ENCODE measurements at regions not wholly inside any gene's neighbourhood (a gene's known extent, or its start where the extent isn't known, plus 50 kb on each side); places are given as distances from the start of the nearest gene placed in this dataset.
"Not testable (repeated sequence)": the region's sequence is repeated elsewhere in the genome, so short reads cannot be mapped to it uniquely, and the experiment has no call there.

GRCh38 chr1:59198564-59198963 is 98.3 kb upstream of the FGGY start:
- peaks cover 0 to 5% (median 2%) of the 10 kb centered on the region in 5 donors for H3K9me3 ChIP-seq (ENCODE audit: control insufficient read depth in 5 of 5, low read length in 5 of 5)
- H3K4me3 ChIP-seq (ENCODE audit: low read depth in 1 of 5, low read length in 5 of 5) = no peak overlapping the region
- no peak overlapping the region for H3K27ac ChIP-seq (ENCODE audit: low read depth, low read length)
- no peak overlapping the region for H3K9ac ChIP-seq (ENCODE audit: low read length in 5 of 5)
- peaks cover 0 to 6% (median 3%) of the 10 kb centered on the region in 5 donors for H3K4me1 ChIP-seq (ENCODE audit: control insufficient read depth in 5 of 5, insufficient read depth in 5 of 5, low read length in 5 of 5)
- H3K36me3 ChIP-seq (ENCODE audit: control insufficient read depth in 5 of 5, insufficient read depth in 5 of 5, low read length in 5 of 5) = no peaks in the 10 kb centered on the region
- H3K27me3 ChIP-seq (ENCODE audit: control insufficient read depth in 5 of 5, insufficient read depth in 4 of 5, low read length in 5 of 5) = no peaks in the 10 kb centered on the region

- H3K4me3 ChIP-seq (ENCODE audit: low read depth in 1 of 5, low read length in 5 of 5) = no peak overlapping the region
- H3K9me3 ChIP-seq (ENCODE audit: control insufficient read depth in 5 of 5, low read length in 5 of 5) = peaks cover 0 to 2% (median 0%) of the 10 kb centered on the region in 5 donors
- H3K9ac ChIP-seq (ENCODE audit: low read length in 5 of 5) = no peak overlapping the region
- no peaks in the 10 kb centered on the region for H3K27me3 ChIP-seq (ENCODE audit: control insufficient read depth in 5 of 5, insufficient read depth in 4 of 5, low read length in 5 of 5)
- H3K27ac ChIP-seq (ENCODE audit: low read depth, low read length) = no peak overlapping the region
- no peaks in the 10 kb centered on the region for H3K36me3 ChIP-seq (ENCODE audit: control insufficient read depth in 5 of 5, insufficient read depth in 5 of 5, low read length in 5 of 5)
- H3K4me1 ChIP-seq (ENCODE audit: control insufficient read depth in 5 of 5, insufficient read depth in 5 of 5, low read length in 5 of 5) = peaks cover 3 to 12% (median 9%) of the 10 kb centered on the region in 5 donors
Observed at GRCh38 chr1:59199147-59199546, 97.7 kb upstream of the FGGY start.

- H3K9me3 ChIP-seq (ENCODE audit: control insufficient read depth in 5 of 5, low read length in 5 of 5) = peaks cover 0 to 9% (median 5%) of the 10 kb centered on the region in 5 donors
- no peak overlapping the region for H3K4me3 ChIP-seq (ENCODE audit: low read depth in 1 of 5, low read length in 5 of 5)
- no peak overlapping the region for H3K27ac ChIP-seq (ENCODE audit: low read depth, low read length)
- no peaks in the 10 kb centered on the region for H3K27me3 ChIP-seq (ENCODE audit: control insufficient read depth in 5 of 5, insufficient read depth in 4 of 5, low read length in 5 of 5)
- H3K36me3 ChIP-seq (ENCODE audit: control insufficient read depth in 5 of 5, insufficient read depth in 5 of 5, low read length in 5 of 5) = no peaks in the 10 kb centered on the region
- H3K4me1 ChIP-seq (ENCODE audit: control insufficient read depth in 5 of 5, insufficient read depth in 5 of 5, low read length in 5 of 5) = peaks cover 3 to 13% (median 9%) of the 10 kb centered on the region in 5 donors
- no peak overlapping the region for H3K9ac ChIP-seq (ENCODE audit: low read length in 5 of 5)
Observed at GRCh38 chr1:59199719-59200376, 97.0 kb upstream of the FGGY start.

GRCh38 chr1:59201341-59201740 is 95.6 kb upstream of the FGGY start:
- H3K27ac ChIP-seq (ENCODE audit: low read depth, low read length) = no peak overlapping the region

GRCh38 chr1:59202455-59202854 is 94.4 kb upstream of the FGGY start:
- Histone ChIP-seq H3K36me3 (ENCODE audit: control insufficient read depth in 5 of 5, insufficient read depth in 5 of 5, low read length in 5 of 5) (no peaks in the 10 kb centered on the region), H3K9me3 (ENCODE audit: control insufficient read depth in 5 of 5, low read length in 5 of 5) (peaks cover 0 to 14% (median 7%) of the 10 kb centered on the region in 5 donors), H3K4me1 (ENCODE audit: control insufficient read depth in 5 of 5, insufficient read depth in 5 of 5, low read length in 5 of 5) (peaks cover 3 to 13% (median 9%) of the 10 kb centered on the region in 5 donors), H3K4me3 (ENCODE audit: low read depth in 1 of 5, low read length in 5 of 5) (no peak overlapping the region), H3K9ac (ENCODE audit: low read length in 5 of 5) (no peak overlapping the region), H3K27ac (ENCODE audit: low read depth, low read length) (no peak overlapping the region), H3K27me3 (ENCODE audit: control insufficient read depth in 5 of 5, insufficient read depth in 4 of 5, low read length in 5 of 5) (no peaks in the 10 kb centered on the region)

More at GRCh38 chr1:59201341-59201740, 95.6 kb upstream of the FGGY start:
- Histone ChIP-seq H3K27me3 (ENCODE audit: control insufficient read depth in 5 of 5, insufficient read depth in 4 of 5, low read length in 5 of 5) (no peaks in the 10 kb centered on the region), H3K9ac (ENCODE audit: low read length in 5 of 5) (no peak overlapping the region), H3K9me3 (ENCODE audit: control insufficient read depth in 5 of 5, low read length in 5 of 5) (peaks cover 0 to 11% (median 7%) of the 10 kb centered on the region in 5 donors), H3K4me1 (ENCODE audit: control insufficient read depth in 5 of 5, insufficient read depth in 5 of 5, low read length in 5 of 5) (peaks cover 3 to 13% (median 9%) of the 10 kb centered on the region in 5 donors), H3K4me3 (ENCODE audit: low read depth in 1 of 5, low read length in 5 of 5) (no peak overlapping the region), H3K36me3 (ENCODE audit: control insufficient read depth in 5 of 5, insufficient read depth in 5 of 5, low read length in 5 of 5) (no peaks in the 10 kb centered on the region)

DNA sequence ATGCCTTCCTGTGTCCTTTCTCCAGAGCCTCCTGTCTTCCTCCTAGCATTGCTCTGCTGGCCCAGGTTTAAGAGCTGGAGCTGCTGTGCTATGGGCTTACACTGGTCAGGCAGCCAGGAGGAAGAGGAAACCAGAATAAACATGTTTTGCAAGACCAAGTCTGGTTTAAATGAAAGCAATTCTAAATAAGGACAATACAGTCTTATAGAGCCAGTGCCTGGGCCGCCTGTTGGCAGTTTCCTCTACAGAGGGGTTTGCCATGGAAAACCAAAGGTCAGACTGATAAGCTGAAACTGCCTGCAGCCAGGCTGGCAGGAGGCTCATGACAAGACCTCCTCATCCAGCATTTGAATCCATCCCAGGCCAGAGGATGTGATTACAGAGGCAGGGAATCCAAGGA is 92.9 kb upstream of the FGGY start:
- peaks cover 0 to 14% (median 7%) of the 10 kb centered on the region in 5 donors for H3K9me3 ChIP-seq (ENCODE audit: control insufficient read depth in 5 of 5, low read length in 5 of 5)
- peak overlapping the region; percentile 5 for H3K27ac ChIP-seq (ENCODE audit: low read depth, low read length)
- H3K36me3 ChIP-seq (ENCODE audit: control insufficient read depth in 5 of 5, insufficient read depth in 5 of 5, low read length in 5 of 5) = no peaks in the 10 kb centered on the region
- no peaks in the 10 kb centered on the region for H3K27me3 ChIP-seq (ENCODE audit: control insufficient read depth in 5 of 5, insufficient read depth in 4 of 5, low read length in 5 of 5)
- no peak overlapping the region for H3K9ac ChIP-seq (ENCODE audit: low read length in 5 of 5)
- H3K4me3 ChIP-seq (ENCODE audit: low read depth in 1 of 5, low read length in 5 of 5) = no peak overlapping the region
- H3K4me1 ChIP-seq (ENCODE audit: control insufficient read depth in 5 of 5, insufficient read depth in 5 of 5, low read length in 5 of 5) = peaks cover 3 to 12% (median 9%) of the 10 kb centered on the region in 5 donors

DNA sequence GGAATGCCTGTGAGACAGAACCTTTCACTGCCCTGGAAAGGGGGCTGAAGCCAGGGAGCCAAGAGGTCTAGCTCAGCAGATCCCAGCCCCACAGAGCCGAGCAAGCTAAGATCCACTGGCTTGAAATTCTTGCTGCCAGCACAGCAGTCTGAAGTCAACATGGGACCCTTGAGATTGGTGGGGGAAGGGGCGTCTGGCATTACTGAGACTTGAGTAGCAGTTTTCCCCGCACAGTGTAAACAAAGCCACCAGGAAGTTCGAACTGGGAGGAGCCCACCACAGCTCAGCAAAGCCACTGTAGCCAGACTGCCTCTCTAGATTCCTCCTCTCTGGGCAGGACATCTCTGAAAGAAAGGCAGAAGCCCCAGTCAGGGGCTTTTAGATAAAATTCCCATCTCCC is 90.3 kb upstream of the FGGY start:
- H3K27ac ChIP-seq (ENCODE audit: low read depth, low read length); H3K4me3 ChIP-seq (ENCODE audit: low read depth in 1 of 5, low read length in 5 of 5); H3K9ac ChIP-seq (ENCODE audit: low read length in 5 of 5); H3K27me3 ChIP-seq (ENCODE audit: control insufficient read depth in 5 of 5, insufficient read depth in 4 of 5, low read length in 5 of 5); H3K36me3 ChIP-seq (ENCODE audit: control insufficient read depth in 5 of 5, insufficient read depth in 5 of 5, low read length in 5 of 5): not testable (repeated sequence)
- peaks cover 3 to 12% (median 9%) of the 10 kb centered on the region in 5 donors for H3K4me1 ChIP-seq (ENCODE audit: control insufficient read depth in 5 of 5, insufficient read depth in 5 of 5, low read length in 5 of 5)
- peaks cover 0 to 14% (median 7%) of the 10 kb centered on the region in 5 donors for H3K9me3 ChIP-seq (ENCODE audit: control insufficient read depth in 5 of 5, low read length in 5 of 5)

DNA sequence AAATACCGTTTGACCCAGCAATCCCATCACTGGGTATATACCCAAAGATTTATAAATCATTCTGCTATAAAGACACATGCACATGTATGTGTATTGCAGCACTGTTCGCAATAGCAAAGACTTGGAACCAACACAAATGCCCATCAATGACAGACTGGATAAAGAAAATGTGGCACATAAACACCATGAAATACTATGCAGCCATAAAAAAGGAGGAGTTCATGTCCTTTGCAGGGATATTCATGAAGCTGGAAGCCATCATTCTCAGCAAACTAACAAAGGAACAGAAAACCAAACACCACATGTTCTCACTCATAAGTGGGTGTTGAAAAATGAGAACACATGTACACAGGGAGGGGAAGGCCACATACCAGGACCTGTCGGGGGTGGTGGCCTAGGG is 86.5 kb upstream of the FGGY start:
- not testable (repeated sequence) for H3K27me3 ChIP-seq (ENCODE audit: control insufficient read depth in 5 of 5, insufficient read depth in 4 of 5, low read length in 5 of 5); H3K4me1 ChIP-seq (ENCODE audit: control insufficient read depth in 5 of 5, insufficient read depth in 5 of 5, low read length in 5 of 5); H3K4me3 ChIP-seq (ENCODE audit: low read depth in 1 of 5, low read length in 5 of 5); H3K9ac ChIP-seq (ENCODE audit: low read length in 5 of 5); H3K36me3 ChIP-seq (ENCODE audit: control insufficient read depth in 5 of 5, insufficient read depth in 5 of 5, low read length in 5 of 5); H3K27ac ChIP-seq (ENCODE audit: low read depth, low read length); H3K9me3 ChIP-seq (ENCODE audit: control insufficient read depth in 5 of 5, low read length in 5 of 5)

DNA sequence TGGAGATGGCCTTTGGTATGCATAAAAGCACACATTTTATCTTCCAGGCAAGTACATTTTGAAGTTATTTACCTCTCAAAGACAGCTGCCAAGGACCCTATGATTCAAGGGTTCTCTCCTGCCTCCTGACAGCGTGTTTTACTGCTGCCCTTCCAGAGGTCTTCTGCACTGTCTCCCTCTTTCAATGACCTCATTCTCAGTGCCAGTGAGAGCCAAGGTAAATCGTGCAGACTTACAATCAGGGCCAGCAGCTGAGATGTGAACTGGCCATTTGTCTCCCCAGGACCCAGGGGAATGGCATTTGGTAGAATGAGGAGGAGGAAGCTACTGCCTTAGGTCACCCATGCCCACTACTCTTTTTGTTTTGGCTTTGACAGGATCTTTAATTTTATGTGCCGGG is 84.2 kb upstream of the FGGY start:
- peaks cover 0 to 5% (median 0%) of the 10 kb centered on the region in 5 donors for H3K4me1 ChIP-seq (ENCODE audit: control insufficient read depth in 5 of 5, insufficient read depth in 5 of 5, low read length in 5 of 5)
- H3K9ac ChIP-seq (ENCODE audit: low read length in 5 of 5) = no peak overlapping the region
- no peak overlapping the region for H3K4me3 ChIP-seq (ENCODE audit: low read depth in 1 of 5, low read length in 5 of 5)
- H3K27ac ChIP-seq (ENCODE audit: low read depth, low read length) = no peak overlapping the region
- peaks cover 0 to 2% (median 0%) of the 10 kb centered on the region in 5 donors for H3K9me3 ChIP-seq (ENCODE audit: control insufficient read depth in 5 of 5, low read length in 5 of 5)
- H3K36me3 ChIP-seq (ENCODE audit: control insufficient read depth in 5 of 5, insufficient read depth in 5 of 5, low read length in 5 of 5) = no peaks in the 10 kb centered on the region
- H3K27me3 ChIP-seq (ENCODE audit: control insufficient read depth in 5 of 5, insufficient read depth in 4 of 5, low read length in 5 of 5) = no peaks in the 10 kb centered on the region

- no peak overlapping the region for H3K4me3 ChIP-seq (ENCODE audit: low read depth in 1 of 5, low read length in 5 of 5)
- no peak overlapping the region for H3K9ac ChIP-seq (ENCODE audit: low read length in 5 of 5)
- H3K27me3 ChIP-seq (ENCODE audit: control insufficient read depth in 5 of 5, insufficient read depth in 4 of 5, low read length in 5 of 5) = no peaks in the 10 kb centered on the region
- H3K9me3 ChIP-seq (ENCODE audit: control insufficient read depth in 5 of 5, low read length in 5 of 5) = peaks cover 0 to 2% (median 0%) of the 10 kb centered on the region in 5 donors
- H3K4me1 ChIP-seq (ENCODE audit: control insufficient read depth in 5 of 5, insufficient read depth in 5 of 5, low read length in 5 of 5) = peaks cover 4 to 16% (median 8%) of the 10 kb centered on the region in 5 donors
- no peak overlapping the region for H3K27ac ChIP-seq (ENCODE audit: low read depth, low read length)
- no peaks in the 10 kb centered on the region for H3K36me3 ChIP-seq (ENCODE audit: control insufficient read depth in 5 of 5, insufficient read depth in 5 of 5, low read length in 5 of 5)
Observed at GRCh38 chr1:59214248-59215208, 82.4 kb upstream of the FGGY start.

Data from subcutaneous abdominal adipose tissue (tissue), 5 donors.